ENCODE measurements at regions not wholly inside any gene's neighbourhood (a gene's known extent, or its start where the extent isn't known, plus 50 kb on each side); places are given as distances from the start of the nearest gene placed in this dataset.

DNA sequence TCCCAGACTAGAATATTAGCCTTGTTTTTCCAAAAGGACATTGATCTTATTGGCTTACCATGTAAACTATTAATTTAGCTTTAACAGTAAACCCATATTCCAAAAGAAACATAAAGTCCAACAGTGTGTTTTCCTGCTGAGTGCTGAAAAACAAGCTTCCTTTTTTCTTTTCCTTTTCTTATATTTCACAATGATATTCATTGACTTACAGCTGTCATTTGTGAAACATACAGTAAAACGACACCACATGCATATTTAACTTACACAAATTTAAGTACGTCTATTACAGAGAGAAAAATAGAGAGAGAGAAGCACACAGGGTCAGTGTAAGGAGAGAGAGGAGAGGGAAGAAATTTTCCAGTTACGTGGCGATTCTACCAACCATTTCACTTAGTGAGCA, 543.9 kb upstream of the JARID2 start:
- H3K27ac ChIP-seq (ENCODE audit: low read depth), result no peak overlapping the region
- WGBS, result 81% methylated on average over 4 of the region's 4 CpGs
- H3K4me1 ChIP-seq (ENCODE audit: insufficient read depth), result no peaks in the 10 kb centered on the region
- no peaks in the 10 kb centered on the region for H3K36me3 ChIP-seq (ENCODE audit: insufficient read depth)
- no peak for DNase-seq (ENCODE audit: extremely low spot score)
- H3K4me3 ChIP-seq (ENCODE audit: low read depth, low read length), result no peak overlapping the region

DNA sequence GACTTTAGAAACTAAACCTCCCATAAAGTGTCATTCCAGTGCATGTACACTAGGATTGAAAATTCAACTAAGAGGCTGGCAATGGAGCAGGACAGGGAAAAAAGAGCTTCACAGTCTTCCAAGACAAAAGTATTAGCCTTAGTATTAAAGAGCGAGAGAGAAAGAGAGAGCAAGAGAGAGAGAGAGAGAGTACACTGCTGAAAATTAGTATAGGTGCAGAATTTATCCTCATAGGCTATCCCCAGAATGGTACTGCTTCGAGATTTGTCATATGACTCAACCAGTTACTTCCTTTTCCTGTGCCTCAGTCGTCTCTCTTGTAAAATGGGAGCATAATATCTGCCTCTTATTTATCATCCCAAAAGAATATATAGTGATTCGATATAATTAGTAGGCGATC, 543.2 kb upstream of the JARID2 start:
- Histone ChIP-seq H3K27ac (ENCODE audit: low read depth) (no peak overlapping the region), H3K4me1 (ENCODE audit: insufficient read depth) (no peaks in the 10 kb centered on the region), H3K36me3 (ENCODE audit: insufficient read depth) (no peaks in the 10 kb centered on the region), H3K4me3 (ENCODE audit: low read depth, low read length) (no peak overlapping the region)
- no peak for DNase-seq (ENCODE audit: extremely low spot score)
- WGBS, result 93% methylated on average over 5 of the region's 5 CpGs

DNA sequence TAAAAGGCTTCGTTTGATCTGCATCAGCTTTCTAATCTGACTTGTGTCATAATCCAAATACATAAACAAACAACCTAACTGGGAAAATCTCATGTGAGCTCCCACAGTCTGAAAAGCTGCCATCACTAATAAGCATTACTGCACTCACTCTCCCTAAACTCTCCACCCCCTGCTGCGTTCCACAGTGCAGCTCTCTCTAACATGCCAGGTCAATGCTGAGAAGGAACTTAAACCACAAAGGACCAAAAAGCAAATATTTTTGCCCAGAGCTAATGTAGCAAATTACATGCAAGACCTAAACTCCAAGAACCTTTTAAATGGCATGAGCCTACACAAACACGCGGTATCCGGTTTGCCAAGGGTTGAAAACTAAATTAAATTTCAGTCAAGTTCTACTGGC, 542.3 kb upstream of the JARID2 start:
- WGBS, result 91% methylated on average over 5 of the region's 5 CpGs
- Histone ChIP-seq H3K27ac (ENCODE audit: low read depth) (no peak overlapping the region), H3K4me3 (ENCODE audit: low read depth, low read length) (no peak overlapping the region), H3K36me3 (ENCODE audit: insufficient read depth) (no peaks in the 10 kb centered on the region), H3K4me1 (ENCODE audit: insufficient read depth) (no peaks in the 10 kb centered on the region)
- DNase-seq (ENCODE audit: extremely low spot score), result no peak

DNA sequence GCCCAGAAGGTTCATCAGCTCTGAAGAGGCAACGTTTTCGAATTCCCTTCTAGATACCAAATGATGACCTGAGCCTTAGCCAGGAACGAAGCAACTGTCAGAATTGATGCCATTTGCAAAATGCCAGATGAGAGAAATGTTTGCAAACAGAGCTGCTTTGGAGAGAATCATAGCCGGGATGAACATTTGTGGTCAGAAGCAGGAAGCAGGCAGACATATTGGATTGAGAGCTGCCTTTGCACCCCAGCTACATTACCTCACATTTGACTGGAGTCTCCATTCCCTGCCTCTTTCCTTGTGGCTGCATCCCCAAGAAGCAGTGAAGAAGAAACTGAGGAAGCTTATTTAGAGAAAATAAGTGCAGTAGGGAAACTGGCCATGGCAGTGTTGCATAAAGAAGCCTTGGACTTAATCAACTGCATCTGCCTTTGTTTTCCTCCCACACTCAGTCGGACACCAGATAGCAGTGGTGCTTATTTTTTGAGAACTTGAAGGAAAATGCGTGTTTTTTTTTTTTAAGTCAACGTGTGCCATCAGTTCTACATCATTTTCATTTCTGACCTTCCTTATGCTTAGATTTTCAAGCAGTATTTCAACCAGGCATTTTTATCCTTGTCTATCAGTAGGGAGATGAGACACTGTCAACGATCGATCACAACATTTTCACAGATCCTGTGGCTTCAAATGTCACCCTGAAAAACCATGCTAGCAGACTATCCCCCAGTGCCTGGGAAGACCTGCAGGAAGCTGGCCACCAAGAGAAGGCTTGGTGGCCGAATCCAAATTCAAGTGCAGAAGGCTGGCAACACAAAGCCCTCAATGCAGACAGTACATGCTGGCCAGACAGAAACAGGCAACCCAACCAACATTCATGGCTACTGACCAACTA, 541.2 kb upstream of the JARID2 start:
- H3K4me3 ChIP-seq (ENCODE audit: low read depth, low read length), result no peak overlapping the region
- 86% methylated on average over 10 of the region's 10 CpGs for WGBS
- DNase-seq (ENCODE audit: extremely low spot score), result no peak
- no peaks in the 10 kb centered on the region for H3K4me1 ChIP-seq (ENCODE audit: insufficient read depth)
- no peaks in the 10 kb centered on the region for H3K36me3 ChIP-seq (ENCODE audit: insufficient read depth)
- no peak overlapping the region for H3K27ac ChIP-seq (ENCODE audit: low read depth)

DNA sequence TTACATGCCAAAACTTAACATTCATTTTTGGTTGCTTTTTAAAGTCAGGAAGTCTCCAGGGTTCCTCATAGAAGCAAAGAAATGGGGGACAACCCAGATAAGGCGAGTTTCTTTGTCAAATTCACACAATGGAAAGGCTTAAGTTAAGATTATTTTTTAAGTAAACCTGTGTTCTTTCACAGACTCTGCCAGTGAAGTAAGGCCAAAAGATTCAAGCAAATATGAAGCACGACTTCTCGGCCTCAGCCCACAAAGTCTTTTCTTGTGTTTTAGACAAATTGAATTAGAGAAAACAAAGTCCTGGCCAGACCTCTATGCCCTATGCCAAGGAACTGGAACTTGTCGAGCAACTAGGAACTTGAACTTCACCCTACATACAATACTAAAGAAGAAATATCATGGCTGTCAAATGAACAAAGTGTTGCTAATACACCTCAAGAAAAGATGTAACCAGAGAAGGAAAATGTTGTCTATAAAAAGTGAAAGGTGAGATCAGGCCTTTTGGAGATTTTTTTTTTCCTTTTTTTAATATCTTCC, 540.0 kb upstream of the JARID2 start:
- H3K4me1 ChIP-seq (ENCODE audit: insufficient read depth), result no peaks in the 10 kb centered on the region
- no peaks in the 10 kb centered on the region for H3K36me3 ChIP-seq (ENCODE audit: insufficient read depth)
- 51% methylated on average over 4 of the region's 4 CpGs for WGBS
- H3K4me3 ChIP-seq (ENCODE audit: low read depth, low read length), result no peak overlapping the region
- H3K27ac ChIP-seq (ENCODE audit: low read depth), result no peak overlapping the region
- DNase-seq (ENCODE audit: extremely low spot score), result no peak

DNA sequence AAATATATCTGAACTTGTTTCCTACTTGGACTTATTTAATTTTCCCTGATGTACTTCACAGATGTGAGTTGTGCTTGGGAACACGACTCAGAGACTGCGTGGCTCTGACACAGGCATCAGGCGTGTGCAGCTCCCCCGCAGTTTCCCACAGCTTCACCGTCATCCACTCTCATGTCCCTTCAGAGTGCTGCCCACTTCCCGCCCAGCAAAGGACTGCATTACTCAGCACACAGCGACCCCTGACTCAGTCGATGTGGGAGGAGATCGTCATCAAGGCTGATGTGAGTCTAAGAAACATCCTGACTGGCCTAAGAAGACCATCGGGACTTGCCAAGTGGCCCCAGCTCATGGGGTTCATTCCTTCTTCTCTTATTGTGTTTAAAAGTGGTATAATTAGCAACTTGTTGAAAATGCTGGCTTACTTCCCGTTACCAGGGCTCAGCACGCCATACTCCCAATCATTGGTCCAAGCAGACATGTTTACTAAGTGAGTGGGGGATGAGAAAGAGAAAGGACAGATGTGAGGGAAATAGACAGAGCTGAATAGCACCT, 539.4 kb upstream of the JARID2 start:
- DNase-seq (ENCODE audit: extremely low spot score), result no peak
- Histone ChIP-seq H3K4me3 (ENCODE audit: low read depth, low read length) (no peak overlapping the region), H3K4me1 (ENCODE audit: insufficient read depth) (no peaks in the 10 kb centered on the region), H3K27ac (ENCODE audit: low read depth) (no peak overlapping the region), H3K36me3 (ENCODE audit: insufficient read depth) (no peaks in the 10 kb centered on the region)
- WGBS, result 65% methylated on average over 12 of the region's 12 CpGs

DNA sequence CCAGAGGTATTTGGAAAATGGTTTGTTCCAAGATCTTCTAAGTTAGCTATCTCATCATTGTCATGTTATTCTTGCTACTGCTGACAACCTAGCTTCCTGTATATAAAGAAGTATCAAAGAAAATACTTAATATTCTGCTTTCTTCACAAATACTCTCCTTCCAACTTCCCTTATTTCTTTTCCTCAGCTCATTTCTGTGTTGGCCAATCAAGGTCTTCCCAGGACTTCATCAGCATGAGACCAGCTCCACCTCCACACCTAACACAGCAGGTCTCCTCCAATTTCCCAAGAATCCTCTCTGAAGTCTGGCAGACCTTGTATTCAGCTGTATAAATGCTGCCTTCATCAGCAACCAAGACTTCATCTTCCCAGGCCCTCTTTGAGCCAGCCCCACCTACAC, 538.6 kb upstream of the JARID2 start:
- Histone ChIP-seq H3K4me1 (ENCODE audit: insufficient read depth) (no peaks in the 10 kb centered on the region), H3K36me3 (ENCODE audit: insufficient read depth) (no peaks in the 10 kb centered on the region), H3K4me3 (ENCODE audit: low read depth, low read length) (no peak overlapping the region), H3K27ac (ENCODE audit: low read depth) (no peak overlapping the region)
- DNase-seq (ENCODE audit: extremely low spot score), result no peak

DNA sequence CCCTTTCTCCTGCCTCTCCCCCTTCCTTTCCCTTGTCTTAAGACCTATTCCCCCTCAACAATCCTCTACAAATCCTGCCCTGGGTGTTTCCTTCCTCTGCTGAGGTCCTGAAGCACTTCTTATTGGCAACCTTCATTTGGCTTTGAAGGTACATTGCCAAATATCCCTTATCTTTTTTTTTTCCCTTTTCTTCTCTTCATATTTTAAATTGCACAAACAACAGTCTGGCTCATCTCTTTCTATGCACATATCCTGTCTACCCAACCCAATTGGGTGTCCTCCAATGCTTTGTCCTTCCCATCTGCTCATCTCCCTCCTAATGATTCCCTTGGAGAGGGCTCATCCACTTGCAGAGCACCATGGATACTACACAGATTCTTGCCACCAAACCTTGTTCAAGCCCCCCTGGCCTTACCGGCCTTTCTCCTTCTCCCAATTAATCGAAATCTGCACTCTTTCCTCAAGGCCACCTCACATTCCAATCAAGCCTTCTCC, 537.9 kb upstream of the JARID2 start:
- DNase-seq (ENCODE audit: extremely low spot score), result no peak
- no peaks in the 10 kb centered on the region for H3K36me3 ChIP-seq (ENCODE audit: insufficient read depth)
- no peaks in the 10 kb centered on the region for H3K4me1 ChIP-seq (ENCODE audit: insufficient read depth)
- no peak overlapping the region for H3K27ac ChIP-seq (ENCODE audit: low read depth)
- no peak overlapping the region for H3K4me3 ChIP-seq (ENCODE audit: low read depth, low read length)
- 93% methylated on average over 2 of the region's 2 CpGs for WGBS

DNA sequence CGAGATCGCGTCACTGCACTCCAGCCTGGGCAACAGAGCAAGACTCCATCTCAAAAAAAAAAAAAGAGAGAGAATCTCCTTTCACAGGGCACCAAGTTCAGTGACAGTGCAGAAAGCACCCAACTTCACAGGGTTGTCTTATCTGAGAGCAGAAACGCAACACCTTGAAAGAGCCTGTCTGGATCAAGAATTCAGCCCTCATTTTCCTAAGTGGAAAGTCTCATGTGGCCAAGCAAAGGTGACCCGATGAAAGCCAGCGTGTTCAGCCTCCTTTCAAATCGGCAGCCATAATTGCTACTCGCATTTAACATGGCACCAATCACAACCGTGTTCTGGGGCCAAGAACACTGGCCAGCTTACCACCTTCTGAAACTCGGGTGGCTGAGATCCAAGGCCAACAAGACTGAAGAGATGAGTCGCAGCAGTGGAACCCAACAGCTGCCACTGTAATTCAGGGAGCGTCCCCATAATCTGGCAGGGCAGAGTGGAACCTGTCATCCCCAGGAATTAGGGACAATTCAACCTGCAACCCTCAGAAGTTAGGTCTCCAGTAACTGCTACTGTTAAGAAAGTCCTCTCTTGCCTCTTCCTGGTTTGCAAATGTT, 536.7 kb upstream of the JARID2 start:
- WGBS, result 97% methylated on average over 12 of the region's 12 CpGs
- DNase-seq (ENCODE audit: extremely low spot score), result no peak
- Histone ChIP-seq H3K27ac (ENCODE audit: low read depth) (no peak overlapping the region), H3K4me1 (ENCODE audit: insufficient read depth) (no peaks in the 10 kb centered on the region), H3K36me3 (ENCODE audit: insufficient read depth) (no peaks in the 10 kb centered on the region), H3K4me3 (ENCODE audit: low read depth, low read length) (no peak overlapping the region)

DNA sequence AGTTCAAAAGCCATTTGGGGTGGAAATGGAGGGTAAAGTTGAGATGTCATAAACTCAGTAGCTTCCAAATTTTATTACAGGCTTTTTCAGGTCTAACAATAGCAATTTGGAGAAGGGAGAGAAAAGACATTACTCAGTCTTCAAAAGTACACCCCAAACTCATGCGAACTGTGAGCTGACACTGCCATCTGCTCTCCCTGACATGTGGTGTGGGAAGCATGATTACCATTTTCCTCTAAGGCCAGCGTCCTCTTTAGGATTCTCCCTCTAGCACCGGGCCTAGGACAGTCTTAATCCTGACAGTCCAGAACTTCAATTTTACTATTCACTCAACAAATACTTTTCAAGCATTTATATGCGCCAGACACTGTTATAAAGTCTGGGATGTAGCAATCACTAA, 536.0 kb upstream of the JARID2 start:
- no peak for DNase-seq (ENCODE audit: extremely low spot score)
- H3K36me3 ChIP-seq (ENCODE audit: insufficient read depth), result no peaks in the 10 kb centered on the region
- H3K4me3 ChIP-seq (ENCODE audit: low read depth, low read length), result no peak overlapping the region
- WGBS, result 93% methylated on average over 4 of the region's 4 CpGs
- no peaks in the 10 kb centered on the region for H3K4me1 ChIP-seq (ENCODE audit: insufficient read depth)
- H3K27ac ChIP-seq (ENCODE audit: low read depth), result no peak overlapping the region

DNA sequence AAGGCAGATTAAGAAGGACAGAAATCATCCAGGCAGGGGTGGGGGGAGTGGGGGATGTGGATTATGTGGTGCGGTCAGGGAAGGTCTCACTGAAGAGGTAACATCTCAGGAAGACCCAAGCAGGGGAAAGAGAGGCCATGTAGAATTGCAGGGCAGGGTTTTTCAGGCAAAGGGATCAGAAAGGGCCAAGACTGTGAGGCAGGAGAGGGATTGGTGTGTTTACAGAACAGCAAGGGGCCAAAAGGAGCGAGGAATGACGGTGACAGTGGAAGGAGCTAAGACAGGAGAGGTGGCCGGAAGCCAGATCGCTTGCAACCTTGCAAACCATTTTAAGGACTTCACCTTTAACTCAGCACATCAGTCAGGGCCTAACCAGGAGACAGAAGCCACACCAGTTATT, 535.4 kb upstream of the JARID2 start:
- no peak for DNase-seq (ENCODE audit: extremely low spot score)
- Histone ChIP-seq H3K4me3 (ENCODE audit: low read depth, low read length) (no peak overlapping the region), H3K36me3 (ENCODE audit: insufficient read depth) (no peaks in the 10 kb centered on the region), H3K27ac (ENCODE audit: low read depth) (no peak overlapping the region), H3K4me1 (ENCODE audit: insufficient read depth) (no peaks in the 10 kb centered on the region)
- WGBS, result 98% methylated on average over 5 of the region's 5 CpGs

DNA sequence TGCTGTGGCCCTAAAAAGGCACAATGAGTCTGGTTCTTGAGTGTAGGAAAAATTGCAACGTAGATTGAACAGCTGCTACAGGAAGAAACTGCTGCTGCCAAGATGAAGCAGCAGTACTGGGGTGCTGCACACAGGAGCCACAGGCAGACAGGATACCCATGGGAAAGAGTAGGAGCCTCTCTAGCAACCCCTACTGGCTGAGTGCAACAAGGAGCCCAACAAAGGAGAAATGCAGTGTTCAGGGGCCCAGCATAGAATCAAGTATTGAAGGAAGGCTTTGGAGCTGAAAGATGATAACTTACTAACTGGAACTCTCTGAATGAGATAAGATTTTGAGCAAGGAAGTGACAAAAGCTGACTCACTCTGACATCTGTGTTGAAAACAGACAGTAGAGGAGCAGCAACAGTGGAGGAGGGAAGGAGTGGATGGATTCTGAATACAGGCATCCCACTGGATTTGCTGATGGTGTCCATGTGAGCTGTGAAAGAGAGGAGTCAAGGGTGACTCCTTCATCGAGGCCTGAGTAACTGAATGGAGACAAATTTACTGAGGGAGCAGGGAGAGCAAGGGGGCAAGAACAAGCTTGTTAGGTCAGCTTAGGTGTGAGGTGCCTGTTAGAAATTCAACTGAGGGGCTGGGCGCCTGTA, 534.7 kb upstream of the JARID2 start:
- H3K36me3 ChIP-seq (ENCODE audit: insufficient read depth), result no peaks in the 10 kb centered on the region
- H3K4me1 ChIP-seq (ENCODE audit: insufficient read depth), result no peaks in the 10 kb centered on the region
- no peak overlapping the region for H3K4me3 ChIP-seq (ENCODE audit: low read depth, low read length)
- 85% methylated on average over 3 of the region's 3 CpGs for WGBS
- no peak overlapping the region for H3K27ac ChIP-seq (ENCODE audit: low read depth)
- DNase-seq (ENCODE audit: extremely low spot score), result no peak

DNA sequence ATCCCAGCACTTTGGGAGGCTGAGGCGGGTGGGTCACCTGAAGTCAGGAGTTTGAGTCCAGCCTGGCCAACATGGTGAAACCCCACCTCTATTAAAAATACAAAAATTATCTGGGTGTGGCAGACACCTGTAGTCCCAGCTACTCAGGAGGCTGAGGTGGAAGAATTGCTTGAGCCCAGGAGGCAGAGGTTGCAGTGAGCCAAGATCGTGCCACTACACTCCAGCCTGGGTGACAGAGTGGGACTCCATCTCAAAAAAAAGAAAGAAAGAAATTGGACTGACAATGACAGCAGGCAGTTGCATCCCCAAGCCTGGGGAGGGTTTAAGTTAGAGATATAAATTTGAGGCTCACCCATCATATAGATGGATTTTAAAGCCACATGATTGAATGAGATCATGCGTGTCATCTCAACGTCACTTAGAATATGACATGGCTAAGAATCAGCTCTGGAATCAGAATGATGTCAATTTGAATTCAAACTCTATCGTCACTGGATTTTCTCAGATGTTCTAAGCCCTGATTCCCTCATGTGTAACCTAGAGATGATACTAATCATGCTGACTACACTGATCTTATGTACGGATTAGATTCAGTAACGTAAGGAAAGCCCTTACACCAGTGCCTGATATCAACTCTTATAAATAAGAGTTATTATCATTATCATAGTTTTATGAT, 534.0 kb upstream of the JARID2 start:
- no peak overlapping the region for H3K27ac ChIP-seq (ENCODE audit: low read depth)
- 87% methylated on average over 7 of the region's 7 CpGs for WGBS
- no peak for DNase-seq (ENCODE audit: extremely low spot score)
- no peak overlapping the region for H3K4me3 ChIP-seq (ENCODE audit: low read depth, low read length)
- H3K4me1 ChIP-seq (ENCODE audit: insufficient read depth), result no peaks in the 10 kb centered on the region
- H3K36me3 ChIP-seq (ENCODE audit: insufficient read depth), result no peaks in the 10 kb centered on the region

All from urinary bladder (tissue), 3 donors.